K562 (cell line): ENCODE measurements at regions not wholly inside any gene's neighbourhood (a gene's known extent, or its start where the extent isn't known, plus 50 kb on each side); places are given as distances from the start of the nearest gene placed in this dataset.

Experiments
- LCOR ChIP-seq: sonication (generic); formaldehyde crosslinking; IDR thresholded peaks from 2 replicates; pipeline ENCODE4 v1.8.0; 2022; ENCODE audit warnings: mild to moderate bottlenecking, missing genetic modification reagents
- RBFOX2 ChIP-seq: fragments of 200-400 bp; formaldehyde crosslinking; IDR thresholded peaks from 2 replicates; pipeline ENCODE4 v1.6.1; 2017; ENCODE audit warnings: low read depth, mild to moderate bottlenecking, low read length, moderate library complexity
- ZNF146 ChIP-seq: IDR thresholded peaks from one replicate; pipeline ENCODE4 v1.6.1; 2018; ENCODE audit warnings: missing compliant biosample characterization; ENCODE audit not compliant: unreplicated experiment

- TF ChIP-seq RBFOX2 (no peak), LCOR (CRISPR knock-in tag) (no peak), ZNF146 (CRISPR knock-in tag) (no peak)
Observed at GRCh38 chr1:224802617-224803016, 126.9 kb upstream of the DNAH14 start.
